WTC11 (cell line): ENCODE measurements at regions not wholly inside any gene's neighbourhood (a gene's known extent, or its start where the extent isn't known, plus 50 kb on each side); places are given as distances from the start of the nearest gene placed in this dataset.

Experiments
- ATAC-seq: fragments of 200-7000 bp; cut with Tn5 transposase; 2 replicates; pipeline ENCODE4 v1.10.0; 2021; ENCODE audit warnings: mild to moderate bottlenecking, moderate library complexity
- CTCF ChIA-PET: fragments of 300-600 bp; sonication (Branson Sonifier 250); formaldehyde crosslinking; loops from one replicate; lab custom pipeline; 2021; ENCODE audit warnings: antibody characterized with exemption; lab: Charles Lee
- POLR2A ChIA-PET: fragments of 350-600 bp; sonication (Branson Sonifier 250); formaldehyde crosslinking; loops from one replicate; lab custom pipeline; 2021; ENCODE audit warnings: antibody characterized with exemption; lab: Charles Lee
- DNase-seq: peaks from one replicate; pipeline ENCODE4 v3.0.0; 2021; ENCODE audit warnings: low spot score
- H3K27ac Mint-ChIP-seq: 2 replicates; pipeline ENCODE4 v1.8.0; 2021; ENCODE audit warnings: mixed read lengths
- H3K27me3 Mint-ChIP-seq: 2 replicates; pipeline ENCODE4 v1.8.0; 2021; ENCODE audit warnings: low read depth, mild to moderate bottlenecking, moderate library complexity, mixed read lengths
- H3K36me3 Mint-ChIP-seq: 2 replicates; pipeline ENCODE4 v1.8.0; 2021; ENCODE audit warnings: mixed read lengths
- H3K4me1 Mint-ChIP-seq: 2 replicates; pipeline ENCODE4 v1.8.0; 2022; ENCODE audit warnings: mixed read lengths
- H3K4me3 Mint-ChIP-seq: 2 replicates; pipeline ENCODE4 v1.8.0; 2021; ENCODE audit warnings: mild to moderate bottlenecking, moderate library complexity, mixed read lengths
- H3K9me3 Mint-ChIP-seq: 2 replicates; pipeline ENCODE4 v1.8.0; 2021; ENCODE audit warnings: mixed read lengths
- CREB1 ChIP-seq: sonication (generic); formaldehyde crosslinking; IDR thresholded peaks from 2 replicates; pipeline ENCODE4 v1.8.0; 2023; ENCODE audit warnings: mild to moderate bottlenecking, missing genetic modification reagents
- EMX1 ChIP-seq: fragments of 250-450 bp; sonication (Bioruptor Pico); IDR thresholded peaks from 2 replicates; pipeline ENCODE4 v1.8.0; 2021; ENCODE audit warnings: mild to moderate bottlenecking
- FOXJ3 ChIP-seq: sonication (generic); formaldehyde crosslinking; IDR thresholded peaks from 2 replicates; pipeline ENCODE4 v1.9.0; 2021; ENCODE audit warnings: missing genetic modification reagents, mild to moderate bottlenecking, borderline replicate concordance
- FOXK1 ChIP-seq: sonication (generic); formaldehyde crosslinking; IDR thresholded peaks from 2 replicates; pipeline ENCODE4 v1.8.0; 2022; ENCODE audit warnings: mild to moderate bottlenecking, moderate library complexity, missing genetic modification reagents
- FOXP4 ChIP-seq: sonication (generic); formaldehyde crosslinking; IDR thresholded peaks from 2 replicates; pipeline ENCODE4 v1.8.0; 2022; ENCODE audit warnings: mild to moderate bottlenecking, missing genetic modification reagents
- GABPB1 ChIP-seq: sonication (generic); formaldehyde crosslinking; IDR thresholded peaks from 2 replicates; pipeline ENCODE4 v1.8.1; 2023; ENCODE audit warnings: mild to moderate bottlenecking, missing genetic modification reagents
- GTF2I ChIP-seq: fragments of 250-450 bp; sonication (Bioruptor Pico); conservative IDR thresholded peaks from 2 replicates; pipeline ENCODE4 v1.4.0; 2021; ENCODE audit warnings: mild to moderate bottlenecking
- JAZF1 ChIP-seq: fragments of 250-450 bp; sonication (Bioruptor Pico); IDR thresholded peaks from 2 replicates; pipeline ENCODE4 v1.9.0; 2021; ENCODE audit warnings: moderate library complexity, mild to moderate bottlenecking, inconsistent platforms
- MYBL2 ChIP-seq: sonication (generic); formaldehyde crosslinking; IDR thresholded peaks from 2 replicates; pipeline ENCODE4 v1.8.1; 2023; ENCODE audit warnings: mild to moderate bottlenecking, moderate library complexity, missing genetic modification reagents
- NR1H2 ChIP-seq: sonication (generic); formaldehyde crosslinking; IDR thresholded peaks from 2 replicates; pipeline ENCODE4 v1.9.0; 2021; ENCODE audit warnings: mild to moderate bottlenecking, moderate library complexity, missing genetic modification reagents
- NR2C2 ChIP-seq: sonication (generic); formaldehyde crosslinking; IDR thresholded peaks from 2 replicates; pipeline ENCODE4 v1.8.0; 2022; ENCODE audit warnings: mild to moderate bottlenecking, missing genetic modification reagents
- NR3C1 ChIP-seq: sonication (generic); formaldehyde crosslinking; conservative IDR thresholded peaks from 2 replicates; pipeline ENCODE4 v1.8.1; 2023; ENCODE audit warnings: low read depth, mild to moderate bottlenecking, missing genetic modification reagents
- SMAD4 ChIP-seq: sonication (generic); formaldehyde crosslinking; IDR thresholded peaks from 2 replicates; pipeline ENCODE4 v1.8.0; 2022; ENCODE audit warnings: mild to moderate bottlenecking, missing genetic modification reagents
- TP53 ChIP-seq: sonication (generic); formaldehyde crosslinking; IDR thresholded peaks from 2 replicates; pipeline ENCODE4 v1.8.1; 2023; ENCODE audit warnings: mild to moderate bottlenecking, missing genetic modification reagents
- ZMAT4 ChIP-seq: fragments of 250-450 bp; sonication (Bioruptor Pico); IDR thresholded peaks from 2 replicates; pipeline ENCODE4 v1.9.0; 2021; ENCODE audit warnings: mild to moderate bottlenecking
- ZNF232 ChIP-seq: sonication (generic); formaldehyde crosslinking; IDR thresholded peaks from 2 replicates; pipeline ENCODE4 v1.8.0; 2022; ENCODE audit warnings: mild to moderate bottlenecking, missing genetic modification reagents
- ZNF396 ChIP-seq: fragments of 250-450 bp; sonication (Bioruptor Pico); IDR thresholded peaks from 2 replicates; pipeline ENCODE4 v1.8.0; 2021; ENCODE audit warnings: mild to moderate bottlenecking, moderate library complexity, borderline replicate concordance
- ZNF532 ChIP-seq: fragments of 250-450 bp; sonication (Bioruptor Pico); IDR thresholded peaks from 2 replicates; pipeline ENCODE4 v1.9.0; 2021; ENCODE audit warnings: mild to moderate bottlenecking, borderline replicate concordance
- ZNF671 ChIP-seq: fragments of 250-450 bp; sonication (Bioruptor Pico); IDR thresholded peaks from 2 replicates; pipeline ENCODE4 v1.8.0; 2021; ENCODE audit warnings: mild to moderate bottlenecking
- TF ChIP-seq, protein P1 (sequence below): sonication (generic); formaldehyde crosslinking; IDR thresholded peaks from 2 replicates; pipeline ENCODE4 v1.8.1; 2023; ENCODE audit warnings: mild to moderate bottlenecking, moderate library complexity, missing genetic modification reagents
- TF ChIP-seq, protein P2 (sequence below): sonication (generic); formaldehyde crosslinking; IDR thresholded peaks from 2 replicates; pipeline ENCODE4 v1.8.0; 2022; ENCODE audit warnings: mild to moderate bottlenecking, missing genetic modification reagents

- no peak for DNase-seq
- H3K36me3 Mint-ChIP-seq = no peaks in the 10 kb centered on the region
- CTCF ChIA-PET = interaction anchor here (0.7 kb wide), 1 partner anchor 8 kb away, joined by 3 read pairs; no protein-coding TSS in a partner anchor
- H3K27ac Mint-ChIP-seq = no peak overlapping the region
- no peak for TF ChIP-seq FOXJ3 (CRISPR knock-in tag)
- TF ChIP-seq ZNF232 (CRISPR knock-in tag) = no peak
- TF ChIP-seq ZNF671 = no peak
- TF ChIP-seq ZNF532 (CRISPR knock-in tag) = no peak
- no peak for TF ChIP-seq SMAD4 (CRISPR knock-in tag)
- no peak for TF ChIP-seq NR3C1 (CRISPR knock-in tag)
- TF ChIP-seq JAZF1 (CRISPR knock-in tag) = no peak
- TF ChIP-seq ZNF396 (CRISPR knock-in tag) = no peak
- TF ChIP-seq TP53 (CRISPR knock-in tag) = no peak
- no peak for TF ChIP-seq EMX1 (CRISPR knock-in tag)
- TF ChIP-seq, protein P1, sequence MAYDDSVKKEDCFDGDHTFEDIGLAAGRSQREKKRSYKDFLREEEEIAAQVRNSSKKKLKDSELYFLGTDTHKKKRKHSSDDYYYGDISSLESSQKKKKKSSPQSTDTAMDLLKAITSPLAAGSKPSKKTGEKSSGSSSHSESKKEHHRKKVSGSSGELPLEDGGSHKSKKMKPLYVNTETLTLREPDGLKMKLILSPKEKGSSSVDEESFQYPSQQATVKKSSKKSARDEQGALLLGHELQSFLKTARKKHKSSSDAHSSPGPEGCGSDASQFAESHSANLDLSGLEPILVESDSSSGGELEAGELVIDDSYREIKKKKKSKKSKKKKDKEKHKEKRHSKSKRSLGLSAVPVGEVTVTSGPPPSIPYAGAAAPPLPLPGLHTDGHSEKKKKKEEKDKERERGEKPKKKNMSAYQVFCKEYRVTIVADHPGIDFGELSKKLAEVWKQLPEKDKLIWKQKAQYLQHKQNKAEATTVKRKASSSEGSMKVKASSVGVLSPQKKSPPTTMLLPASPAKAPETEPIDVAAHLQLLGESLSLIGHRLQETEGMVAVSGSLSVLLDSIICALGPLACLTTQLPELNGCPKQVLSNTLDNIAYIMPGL (CRISPR knock-in tag) = no peak
- TF ChIP-seq, protein P2, sequence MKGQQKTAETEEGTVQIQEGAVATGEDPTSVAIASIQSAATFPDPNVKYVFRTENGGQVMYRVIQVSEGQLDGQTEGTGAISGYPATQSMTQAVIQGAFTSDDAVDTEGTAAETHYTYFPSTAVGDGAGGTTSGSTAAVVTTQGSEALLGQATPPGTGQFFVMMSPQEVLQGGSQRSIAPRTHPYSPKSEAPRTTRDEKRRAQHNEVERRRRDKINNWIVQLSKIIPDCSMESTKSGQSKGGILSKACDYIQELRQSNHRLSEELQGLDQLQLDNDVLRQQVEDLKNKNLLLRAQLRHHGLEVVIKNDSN (CRISPR knock-in tag) = no peak
- no peak for TF ChIP-seq MYBL2 (CRISPR knock-in tag)
- TF ChIP-seq, all 79 proteins: peak for 0
- no peak for ATAC-seq
- Mint-ChIP-seq H3K9me3 (no peaks in the 10 kb centered on the region), H3K4me1 (peaks cover 6% of the 10 kb centered on the region), H3K4me3 (no peak overlapping the region), H3K27me3 (no peaks in the 10 kb centered on the region; the same call in 1 of the 2 replicates)
- POLR2A ChIA-PET = no interaction called here
These were observed 350.5 kb upstream of the CHRM2 start for GRCh38 chr7:136517971-136518370.

DNA sequence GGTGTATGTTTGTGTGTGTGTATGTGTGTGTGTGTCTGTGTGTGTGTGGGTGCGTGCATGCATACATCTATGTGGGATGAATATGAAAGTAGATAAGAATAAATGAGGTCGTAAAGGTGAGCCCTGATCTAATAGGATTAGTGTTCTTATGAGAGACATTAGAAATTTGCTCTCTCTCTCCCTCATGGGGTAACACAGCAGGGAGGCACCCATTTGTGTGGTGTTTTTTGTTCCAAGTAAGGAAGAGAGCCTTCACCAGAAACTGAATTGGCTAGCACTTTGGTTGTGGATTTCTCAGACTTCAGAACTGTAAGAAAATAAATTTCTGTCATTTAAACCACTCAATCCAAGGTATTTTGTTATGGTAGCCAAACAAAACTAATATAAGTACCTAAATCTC is 353.7 kb upstream of the CHRM2 start:
- POLR2A ChIA-PET = no interaction called here
- no peaks in the 10 kb centered on the region for H3K9me3 Mint-ChIP-seq
- H3K27ac Mint-ChIP-seq = no peak overlapping the region

More for the DNA sequence above, 353.7 kb upstream of the CHRM2 start:
- Mint-ChIP-seq H3K4me1 (peaks cover 6% of the 10 kb centered on the region), H3K4me3 (no peak overlapping the region), H3K27me3 (no peaks in the 10 kb centered on the region; the same call in 1 of the 2 replicates), H3K36me3 (no peaks in the 10 kb centered on the region)
- CTCF ChIA-PET = interaction anchor here (0.5 kb wide), 1 partner anchor 194 kb away, joined by 3 read pairs; no protein-coding TSS in a partner anchor
- ATAC-seq (no peak), DNase-seq (no peak)
- TF ChIP-seq EMX1 (CRISPR knock-in tag) = no peak
- TF ChIP-seq GABPB1 (CRISPR knock-in tag) = no peak
- TF ChIP-seq FOXK1 (CRISPR knock-in tag) = no peak
- TF ChIP-seq GTF2I (CRISPR knock-in tag) = no peak
- TF ChIP-seq CREB1 (CRISPR knock-in tag) = no peak
- no peak for TF ChIP-seq ZMAT4 (CRISPR knock-in tag)
- no peak for TF ChIP-seq NR1H2 (CRISPR knock-in tag)
- no peak for TF ChIP-seq NR2C2 (CRISPR knock-in tag)
- TF ChIP-seq FOXP4 (CRISPR knock-in tag) = no peak
